ENCODE measurements at regions not wholly inside any gene's neighbourhood (a gene's known extent, or its start where the extent isn't known, plus 50 kb on each side); places are given as distances from the start of the nearest gene placed in this dataset.
"Not testable (repeated sequence)": the region's sequence is repeated elsewhere in the genome, so short reads cannot be mapped to it uniquely, and the experiment has no call there.

GRCh38 chr5:74452856-74453255 lies 187.7 kb downstream of the ENC1 start:
- Histone ChIP-seq H3K27ac (ENCODE audit: low read length) (no peak overlapping the region), H3K27me3 (ENCODE audit: insufficient read depth, low read length) (no peaks in the 10 kb centered on the region), H3K9me3 (ENCODE audit: insufficient read depth, low read depth, low read length) (no peaks in the 10 kb centered on the region), H3K4me3 (ENCODE audit: low read length) (no peak overlapping the region), H3K9ac (ENCODE audit: low read depth, low read length) (no peak overlapping the region), H3K36me3 (ENCODE audit: insufficient read depth, low read depth, low read length) (no peaks in the 10 kb centered on the region), H3K4me1 (ENCODE audit: insufficient read depth, low read length) (no peaks in the 10 kb centered on the region)

- Histone ChIP-seq H3K4me1 (ENCODE audit: insufficient read depth, low read length) (no peaks in the 10 kb centered on the region), H3K27me3 (ENCODE audit: insufficient read depth, low read length) (no peaks in the 10 kb centered on the region), H3K9ac (ENCODE audit: low read depth, low read length) (no peak overlapping the region), H3K4me3 (ENCODE audit: low read length) (no peak overlapping the region), H3K9me3 (ENCODE audit: insufficient read depth, low read depth, low read length) (no peaks in the 10 kb centered on the region), H3K36me3 (ENCODE audit: insufficient read depth, low read depth, low read length) (no peaks in the 10 kb centered on the region), H3K27ac (ENCODE audit: low read length) (no peak overlapping the region)
Measured at GRCh38 chr5:74450095-74450494, 190.4 kb downstream of the ENC1 start.

GRCh38 chr5:74446725-74447241 lies 193.7 kb downstream of the ENC1 start:
- H3K4me1 ChIP-seq (ENCODE audit: insufficient read depth, low read length): peaks cover 6% of the 10 kb centered on the region; the same call in 1 of the 2 replicates
- H3K4me3 ChIP-seq (ENCODE audit: low read length): no peak overlapping the region
- no peak overlapping the region for H3K27ac ChIP-seq (ENCODE audit: low read length)
- no peaks in the 10 kb centered on the region for H3K36me3 ChIP-seq (ENCODE audit: insufficient read depth, low read depth, low read length)
- no peaks in the 10 kb centered on the region for H3K9me3 ChIP-seq (ENCODE audit: insufficient read depth, low read depth, low read length)
- H3K9ac ChIP-seq (ENCODE audit: low read depth, low read length): no peak overlapping the region
- no peaks in the 10 kb centered on the region for H3K27me3 ChIP-seq (ENCODE audit: insufficient read depth, low read length)

- Histone ChIP-seq H3K9me3 (ENCODE audit: insufficient read depth, low read depth, low read length) (no peaks in the 10 kb centered on the region), H3K9ac (ENCODE audit: low read depth, low read length) (no peak overlapping the region), H3K36me3 (ENCODE audit: insufficient read depth, low read depth, low read length) (no peaks in the 10 kb centered on the region), H3K27me3 (ENCODE audit: insufficient read depth, low read length) (no peaks in the 10 kb centered on the region), H3K4me1 (ENCODE audit: insufficient read depth, low read length) (peaks cover 6% of the 10 kb centered on the region; the same call in 1 of the 2 replicates), H3K4me3 (ENCODE audit: low read length) (no peak overlapping the region), H3K27ac (ENCODE audit: low read length) (no peak overlapping the region)
Measured at GRCh38 chr5:74442466-74442865, 198.1 kb downstream of the ENC1 start.

- peaks cover 6% of the 10 kb centered on the region; the same call in 1 of the 2 replicates for H3K4me1 ChIP-seq (ENCODE audit: insufficient read depth, low read length)
- H3K27me3 ChIP-seq (ENCODE audit: insufficient read depth, low read length): no peaks in the 10 kb centered on the region
- H3K27ac ChIP-seq (ENCODE audit: low read length): no peak overlapping the region
- H3K4me3 ChIP-seq (ENCODE audit: low read length): no peak overlapping the region
- H3K36me3 ChIP-seq (ENCODE audit: insufficient read depth, low read depth, low read length): no peaks in the 10 kb centered on the region
- H3K9me3 ChIP-seq (ENCODE audit: insufficient read depth, low read depth, low read length): no peaks in the 10 kb centered on the region
- H3K9ac ChIP-seq (ENCODE audit: low read depth, low read length): no peak overlapping the region
Measured at GRCh38 chr5:74441616-74442015, 198.9 kb downstream of the ENC1 start.

- Histone ChIP-seq H3K27me3 (ENCODE audit: insufficient read depth, low read length) (no peaks in the 10 kb centered on the region), H3K27ac (ENCODE audit: low read length) (no peak overlapping the region), H3K9ac (ENCODE audit: low read depth, low read length) (no peak overlapping the region), H3K4me3 (ENCODE audit: low read length) (no peak overlapping the region), H3K9me3 (ENCODE audit: insufficient read depth, low read depth, low read length) (no peaks in the 10 kb centered on the region), H3K36me3 (ENCODE audit: insufficient read depth, low read depth, low read length) (no peaks in the 10 kb centered on the region), H3K4me1 (ENCODE audit: insufficient read depth, low read length) (peaks cover 6% of the 10 kb centered on the region; the same call in 1 of the 2 replicates)
Measured at GRCh38 chr5:74440341-74440740, 200.2 kb downstream of the ENC1 start.

- not testable (repeated sequence) for H3K27ac ChIP-seq (ENCODE audit: low read length); H3K9ac ChIP-seq (ENCODE audit: low read depth, low read length); H3K9me3 ChIP-seq (ENCODE audit: insufficient read depth, low read depth, low read length); H3K27me3 ChIP-seq (ENCODE audit: insufficient read depth, low read length); H3K4me3 ChIP-seq (ENCODE audit: low read length); H3K36me3 ChIP-seq (ENCODE audit: insufficient read depth, low read depth, low read length)
- peaks cover 25% of the 10 kb centered on the region; the same call in 1 of the 2 replicates for H3K4me1 ChIP-seq (ENCODE audit: insufficient read depth, low read length)
Measured at GRCh38 chr5:74437870-74438269, 202.7 kb downstream of the ENC1 start.

GRCh38 chr5:74433896-74434829 lies 206.4 kb downstream of the ENC1 start:
- H3K36me3 ChIP-seq (ENCODE audit: insufficient read depth, low read depth, low read length): no peaks in the 10 kb centered on the region
- H3K27ac ChIP-seq (ENCODE audit: low read length): no peak overlapping the region
- H3K9ac ChIP-seq (ENCODE audit: low read depth, low read length): no peak overlapping the region; the same call in 1 of the 2 replicates
- H3K4me1 ChIP-seq (ENCODE audit: insufficient read depth, low read length): peaks cover 23% of the 10 kb centered on the region; the same call in 1 of the 2 replicates
- H3K4me3 ChIP-seq (ENCODE audit: low read length): peak overlapping the region; percentile 47; the same call in 1 of the 2 replicates
- no peaks in the 10 kb centered on the region for H3K27me3 ChIP-seq (ENCODE audit: insufficient read depth, low read length)
- H3K9me3 ChIP-seq (ENCODE audit: insufficient read depth, low read depth, low read length): no peaks in the 10 kb centered on the region

GRCh38 chr5:74433255-74433895 lies 207.2 kb downstream of the ENC1 start:
- H3K4me1 ChIP-seq (ENCODE audit: insufficient read depth, low read length): peaks cover 23% of the 10 kb centered on the region; the same call in 1 of the 2 replicates
- no peak overlapping the region for H3K27ac ChIP-seq (ENCODE audit: low read length)
- H3K27me3 ChIP-seq (ENCODE audit: insufficient read depth, low read length): no peaks in the 10 kb centered on the region
- H3K4me3 ChIP-seq (ENCODE audit: low read length): peak overlapping the region; percentile 47; the same call in 1 of the 2 replicates
- no peaks in the 10 kb centered on the region for H3K9me3 ChIP-seq (ENCODE audit: insufficient read depth, low read depth, low read length)
- H3K36me3 ChIP-seq (ENCODE audit: insufficient read depth, low read depth, low read length): no peaks in the 10 kb centered on the region
- no peak overlapping the region; the same call in 1 of the 2 replicates for H3K9ac ChIP-seq (ENCODE audit: low read depth, low read length)

- peaks cover 23% of the 10 kb centered on the region; the same call in 1 of the 2 replicates for H3K4me1 ChIP-seq (ENCODE audit: insufficient read depth, low read length)
- H3K36me3 ChIP-seq (ENCODE audit: insufficient read depth, low read depth, low read length): no peaks in the 10 kb centered on the region
- no peak overlapping the region for H3K9ac ChIP-seq (ENCODE audit: low read depth, low read length)
- no peak overlapping the region for H3K4me3 ChIP-seq (ENCODE audit: low read length)
- no peak overlapping the region for H3K27ac ChIP-seq (ENCODE audit: low read length)
- H3K27me3 ChIP-seq (ENCODE audit: insufficient read depth, low read length): no peaks in the 10 kb centered on the region
- no peaks in the 10 kb centered on the region for H3K9me3 ChIP-seq (ENCODE audit: insufficient read depth, low read depth, low read length)
Measured at GRCh38 chr5:74432721-74433120, 207.8 kb downstream of the ENC1 start.

- Histone ChIP-seq H3K9me3 (ENCODE audit: insufficient read depth, low read depth, low read length) (no peaks in the 10 kb centered on the region), H3K4me3 (ENCODE audit: low read length) (no peak overlapping the region), H3K36me3 (ENCODE audit: insufficient read depth, low read depth, low read length) (no peaks in the 10 kb centered on the region), H3K27me3 (ENCODE audit: insufficient read depth, low read length) (no peaks in the 10 kb centered on the region), H3K9ac (ENCODE audit: low read depth, low read length) (no peak overlapping the region), H3K27ac (ENCODE audit: low read length) (no peak overlapping the region), H3K4me1 (ENCODE audit: insufficient read depth, low read length) (peaks cover 23% of the 10 kb centered on the region; the same call in 1 of the 2 replicates)
Measured at GRCh38 chr5:74432216-74432615, 208.3 kb downstream of the ENC1 start.
